Neural progenitor cell (in vitro differentiated cells): ENCODE measurements at regions not wholly inside any gene's neighbourhood (a gene's known extent, or its start where the extent isn't known, plus 50 kb on each side); places are given as distances from the start of the nearest gene placed in this dataset.

Source experiments
- DNase-seq: peaks from one replicate; pipeline ENCODE4 v3.0.0-alpha.2; 2016; ENCODE audit warnings: low spot score
- H2AFZ ChIP-seq: fragments of 200-600 bp; sonication (generic); replicated peaks from 2 replicates; pipeline ENCODE4 v1.6.1; 2016; ENCODE audit warnings: antibody characterized with exemption
- H3F3A ChIP-seq: fragments of 200-600 bp; sonication (generic); 2 replicates; pipeline ENCODE4 v1.6.1; 2016; ENCODE audit warnings: antibody characterized with exemption, low read depth
- H3K27ac ChIP-seq: fragments of 200-600 bp; sonication (generic); 2 replicates; pipeline ENCODE4 v1.5.1; 2016; ENCODE audit warnings: mild to moderate bottlenecking
- H3K27me3 ChIP-seq: fragments of 200-600 bp; sonication (generic); 2 replicates; pipeline ENCODE4 v1.6.1; 2016; ENCODE audit warnings: mild to moderate bottlenecking, moderate library complexity
- H3K36me3 ChIP-seq: fragments of 200-600 bp; sonication (generic); 2 replicates; pipeline ENCODE4 v1.5.1; 2016
- H3K4me1 ChIP-seq: fragments of 200-600 bp; sonication (generic); 2 replicates; pipeline ENCODE4 v1.6.1; 2016; ENCODE audit warnings: mixed run types
- H3K4me2 ChIP-seq: fragments of 200-600 bp; sonication (generic); 2 replicates; pipeline ENCODE4 v1.6.1; 2016
- H3K4me3 ChIP-seq: fragments of 200-600 bp; sonication (generic); 2 replicates; pipeline ENCODE4 v1.5.1; 2016
- H3K79me2 ChIP-seq: fragments of 200-600 bp; sonication (generic); 2 replicates; pipeline ENCODE4 v1.6.1; 2016; ENCODE audit warnings: low read depth
- H3K9ac ChIP-seq: fragments of 200-600 bp; sonication (generic); 2 replicates; pipeline ENCODE4 v1.6.1; 2016
- H3K9me3 ChIP-seq: fragments of 200-600 bp; sonication (generic); 2 replicates; pipeline ENCODE4 v1.5.1; 2016; ENCODE audit warnings: low read depth
- H4K20me1 ChIP-seq: fragments of 200-600 bp; sonication (generic); 2 replicates; pipeline ENCODE4 v1.6.1; 2016; ENCODE audit warnings: low read depth
- H3K27ac Mint-ChIP-seq: 3 replicates; pipeline ENCODE4 v1.8.0; 2021; ENCODE audit warnings: mixed read lengths
- H3K27me3 Mint-ChIP-seq: 2 replicates; pipeline ENCODE4 v1.8.0; 2022; ENCODE audit warnings: low read depth, mild to moderate bottlenecking, inconsistent platforms, moderate library complexity, mixed read lengths; ENCODE audit not compliant: insufficient read depth
- H3K36me3 Mint-ChIP-seq: 3 replicates; pipeline ENCODE4 v1.8.0; 2021; ENCODE audit warnings: mixed read lengths
- H3K4me1 Mint-ChIP-seq: 3 replicates; pipeline ENCODE4 v1.8.0; 2021; ENCODE audit warnings: mixed read lengths
- H3K4me3 Mint-ChIP-seq: 3 replicates; pipeline ENCODE4 v1.8.0; 2021; ENCODE audit warnings: mild to moderate bottlenecking, moderate library complexity, mixed read lengths
- H3K9me3 Mint-ChIP-seq: 3 replicates; pipeline ENCODE4 v1.8.0; 2020; ENCODE audit warnings: mixed read lengths
- EZH2 ChIP-seq: fragments of 200-600 bp; sonication (generic); IDR thresholded peaks from 2 replicates; pipeline ENCODE4 v1.6.1; 2017; ENCODE audit warnings: antibody characterized with exemption, mild to moderate bottlenecking, moderate library complexity
- EZH2phosphoT487 ChIP-seq: fragments of 200-600 bp; sonication (generic); IDR thresholded peaks from 2 replicates; pipeline ENCODE4 v1.6.1; 2017; ENCODE audit warnings: antibody characterized with exemption
- TF ChIP-seq, protein P1 (sequence below): fragments of 200-600 bp; sonication (generic); IDR thresholded peaks from 2 replicates; pipeline ENCODE4 v1.5.1; 2017; ENCODE audit warnings: antibody characterized with exemption, mild to moderate bottlenecking

GRCh38 chr2:198957181-198957580 lies 500.6 kb downstream of the SATB2 start:
- Histone ChIP-seq H2AFZ (no peak overlapping the region), H3K4me2 (no peak overlapping the region), H3K36me3 (no peaks in the 10 kb centered on the region), H3K27ac (no peak overlapping the region), H3K79me2 (no peaks in the 10 kb centered on the region), H3K4me1 (no peaks in the 10 kb centered on the region), H3K9me3 (no peaks in the 10 kb centered on the region), H3K27me3 (no peaks in the 10 kb centered on the region), H3K4me3 (no peak overlapping the region), H3K9ac (no peak overlapping the region), H4K20me1 (no peaks in the 10 kb centered on the region), H3F3A (no peaks in the 10 kb centered on the region)
- H3K27ac Mint-ChIP-seq: no peak overlapping the region
- no peak overlapping the region for H3K4me3 Mint-ChIP-seq
- H3K9me3 Mint-ChIP-seq: no peaks in the 10 kb centered on the region
- no peaks in the 10 kb centered on the region for H3K36me3 Mint-ChIP-seq
- no peaks in the 10 kb centered on the region for H3K4me1 Mint-ChIP-seq
- DNase-seq: no peak
- no peaks in the 10 kb centered on the region for H3K27me3 Mint-ChIP-seq
- no peak for TF ChIP-seq EZH2
- TF ChIP-seq, protein P1, sequence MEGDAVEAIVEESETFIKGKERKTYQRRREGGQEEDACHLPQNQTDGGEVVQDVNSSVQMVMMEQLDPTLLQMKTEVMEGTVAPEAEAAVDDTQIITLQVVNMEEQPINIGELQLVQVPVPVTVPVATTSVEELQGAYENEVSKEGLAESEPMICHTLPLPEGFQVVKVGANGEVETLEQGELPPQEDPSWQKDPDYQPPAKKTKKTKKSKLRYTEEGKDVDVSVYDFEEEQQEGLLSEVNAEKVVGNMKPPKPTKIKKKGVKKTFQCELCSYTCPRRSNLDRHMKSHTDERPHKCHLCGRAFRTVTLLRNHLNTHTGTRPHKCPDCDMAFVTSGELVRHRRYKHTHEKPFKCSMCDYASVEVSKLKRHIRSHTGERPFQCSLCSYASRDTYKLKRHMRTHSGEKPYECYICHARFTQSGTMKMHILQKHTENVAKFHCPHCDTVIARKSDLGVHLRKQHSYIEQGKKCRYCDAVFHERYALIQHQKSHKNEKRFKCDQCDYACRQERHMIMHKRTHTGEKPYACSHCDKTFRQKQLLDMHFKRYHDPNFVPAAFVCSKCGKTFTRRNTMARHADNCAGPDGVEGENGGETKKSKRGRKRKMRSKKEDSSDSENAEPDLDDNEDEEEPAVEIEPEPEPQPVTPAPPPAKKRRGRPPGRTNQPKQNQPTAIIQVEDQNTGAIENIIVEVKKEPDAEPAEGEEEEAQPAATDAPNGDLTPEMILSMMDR: no peak
- TF ChIP-seq EZH2phosphoT487: no peak

- H3K9me3 ChIP-seq: no peaks in the 10 kb centered on the region
- H3K9ac ChIP-seq: no peak overlapping the region
- Mint-ChIP-seq H3K36me3 (no peaks in the 10 kb centered on the region), H3K27ac (no peak overlapping the region), H3K9me3 (no peaks in the 10 kb centered on the region), H3K27me3 (no peaks in the 10 kb centered on the region), H3K4me3 (no peak overlapping the region), H3K4me1 (no peaks in the 10 kb centered on the region)
- TF ChIP-seq, protein P1: no peak
- TF ChIP-seq EZH2 (no peak), EZH2phosphoT487 (no peak)
- no peak for DNase-seq
- H3K4me3 ChIP-seq: no peak overlapping the region
- H3K79me2 ChIP-seq: no peaks in the 10 kb centered on the region
- H3K36me3 ChIP-seq: no peaks in the 10 kb centered on the region
- H3K4me1 ChIP-seq: no peaks in the 10 kb centered on the region
- no peak overlapping the region for H2AFZ ChIP-seq
- H3K27me3 ChIP-seq: no peaks in the 10 kb centered on the region
- no peaks in the 10 kb centered on the region for H3F3A ChIP-seq
- H3K4me2 ChIP-seq: no peak overlapping the region
- H3K27ac ChIP-seq: no peak overlapping the region
- no peaks in the 10 kb centered on the region for H4K20me1 ChIP-seq
These were observed 504.4 kb downstream of the SATB2 start for GRCh38 chr2:198953328-198953727.

DNA sequence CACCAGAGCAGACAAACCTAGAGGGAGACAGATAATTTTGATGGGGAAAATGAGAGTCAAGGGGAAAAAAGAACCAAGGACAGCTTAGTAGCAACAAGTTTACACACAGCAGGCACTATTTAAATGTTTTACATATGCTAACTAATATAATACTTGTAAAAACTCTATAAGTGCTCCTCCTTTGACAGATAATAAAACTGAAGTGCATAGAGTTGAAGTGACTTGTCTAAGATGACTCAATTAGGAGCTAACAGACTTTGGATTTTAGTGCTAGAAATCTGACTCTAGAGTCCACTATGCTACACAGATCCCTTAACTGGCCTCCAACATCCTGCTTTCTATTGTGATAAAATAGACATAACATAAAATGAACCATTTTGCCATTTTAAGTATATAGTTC lies 506.9 kb downstream of the SATB2 start:
- no peaks in the 10 kb centered on the region for H3K4me1 Mint-ChIP-seq
- H3K36me3 Mint-ChIP-seq: no peaks in the 10 kb centered on the region
- H3K4me3 Mint-ChIP-seq: no peak overlapping the region
- Histone ChIP-seq H3K27ac (no peak overlapping the region), H2AFZ (no peak overlapping the region), H3K4me1 (no peaks in the 10 kb centered on the region), H3K4me2 (no peak overlapping the region), H4K20me1 (no peaks in the 10 kb centered on the region), H3K79me2 (no peaks in the 10 kb centered on the region), H3K9ac (no peak overlapping the region), H3F3A (no peaks in the 10 kb centered on the region), H3K27me3 (no peaks in the 10 kb centered on the region), H3K4me3 (no peak overlapping the region), H3K9me3 (no peaks in the 10 kb centered on the region), H3K36me3 (no peaks in the 10 kb centered on the region)
- H3K9me3 Mint-ChIP-seq: no peaks in the 10 kb centered on the region
- H3K27ac Mint-ChIP-seq: no peak overlapping the region
- H3K27me3 Mint-ChIP-seq: no peaks in the 10 kb centered on the region
- no peak for DNase-seq
- TF ChIP-seq EZH2 (no peak), EZH2phosphoT487 (no peak)
- TF ChIP-seq, protein P1: no peak

- Mint-ChIP-seq H3K36me3 (no peaks in the 10 kb centered on the region), H3K27ac (no peak overlapping the region), H3K27me3 (no peaks in the 10 kb centered on the region), H3K9me3 (no peaks in the 10 kb centered on the region), H3K4me3 (no peak overlapping the region), H3K4me1 (no peaks in the 10 kb centered on the region)
- H3K9ac ChIP-seq: no peak overlapping the region
- H3K9me3 ChIP-seq: no peaks in the 10 kb centered on the region
- no peak overlapping the region for H3K4me2 ChIP-seq
- no peak for DNase-seq
- no peak overlapping the region for H3K27ac ChIP-seq
- TF ChIP-seq, protein P1: no peak
- TF ChIP-seq EZH2: no peak
- TF ChIP-seq EZH2phosphoT487: no peak
- H3K36me3 ChIP-seq: no peaks in the 10 kb centered on the region
- no peak overlapping the region for H2AFZ ChIP-seq
- H3K4me3 ChIP-seq: no peak overlapping the region
- H4K20me1 ChIP-seq: no peaks in the 10 kb centered on the region
- H3K79me2 ChIP-seq: no peaks in the 10 kb centered on the region
- H3F3A ChIP-seq: no peaks in the 10 kb centered on the region
- H3K27me3 ChIP-seq: no peaks in the 10 kb centered on the region
- H3K4me1 ChIP-seq: no peaks in the 10 kb centered on the region
These were observed 512.2 kb downstream of the SATB2 start for GRCh38 chr2:198945496-198945895.
